ENCODE measurements at regions not wholly inside any gene's neighbourhood (a gene's known extent, or its start where the extent isn't known, plus 50 kb on each side); places are given as distances from the start of the nearest gene placed in this dataset.

- DNase-seq (ENCODE audit: low read depth in 2 of 2): no peak
Measured at GRCh38 chr11:127649071-127649470, 648.5 kb upstream of the KIRREL3 start.

DNA sequence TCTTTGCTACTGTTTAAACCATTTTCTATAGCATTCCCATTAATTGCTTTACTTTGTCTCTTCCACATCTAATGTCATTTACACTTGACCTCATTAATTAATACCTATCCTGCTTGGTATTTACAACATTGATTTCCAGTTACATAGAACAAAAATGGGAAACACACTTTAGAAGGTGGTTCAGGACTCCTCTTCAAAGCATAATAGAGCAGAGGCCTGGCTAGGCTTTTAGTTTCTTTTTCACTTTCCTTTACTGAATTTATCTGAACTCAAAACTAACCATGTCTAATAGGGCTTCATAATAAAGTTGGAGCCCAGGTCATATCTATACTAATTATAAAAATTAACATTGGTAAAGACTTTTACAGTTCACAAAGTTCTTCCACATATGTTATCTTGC is 648.0 kb upstream of the KIRREL3 start:
- no peak for DNase-seq (ENCODE audit: low read depth in 2 of 2)

DNA sequence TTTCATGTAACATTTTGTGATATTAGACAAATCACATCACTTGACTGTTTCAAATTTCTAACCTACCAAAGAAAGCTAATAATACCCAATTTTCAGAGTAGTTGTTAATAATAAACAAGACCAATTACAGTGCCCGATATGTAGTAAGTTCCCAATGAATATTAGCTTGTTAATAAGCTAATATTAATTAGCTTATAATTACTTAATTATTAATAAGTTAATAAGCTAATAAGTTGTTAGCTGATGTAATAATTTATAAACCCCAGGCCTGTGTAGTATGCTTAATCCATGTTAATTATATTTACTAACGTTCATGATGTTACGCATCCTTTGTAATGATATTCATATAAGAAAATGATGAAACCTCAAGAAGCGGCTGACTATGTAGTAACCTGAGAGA is 643.8 kb upstream of the KIRREL3 start:
- DNase-seq (ENCODE audit: low read depth in 2 of 2): no peak

DNA sequence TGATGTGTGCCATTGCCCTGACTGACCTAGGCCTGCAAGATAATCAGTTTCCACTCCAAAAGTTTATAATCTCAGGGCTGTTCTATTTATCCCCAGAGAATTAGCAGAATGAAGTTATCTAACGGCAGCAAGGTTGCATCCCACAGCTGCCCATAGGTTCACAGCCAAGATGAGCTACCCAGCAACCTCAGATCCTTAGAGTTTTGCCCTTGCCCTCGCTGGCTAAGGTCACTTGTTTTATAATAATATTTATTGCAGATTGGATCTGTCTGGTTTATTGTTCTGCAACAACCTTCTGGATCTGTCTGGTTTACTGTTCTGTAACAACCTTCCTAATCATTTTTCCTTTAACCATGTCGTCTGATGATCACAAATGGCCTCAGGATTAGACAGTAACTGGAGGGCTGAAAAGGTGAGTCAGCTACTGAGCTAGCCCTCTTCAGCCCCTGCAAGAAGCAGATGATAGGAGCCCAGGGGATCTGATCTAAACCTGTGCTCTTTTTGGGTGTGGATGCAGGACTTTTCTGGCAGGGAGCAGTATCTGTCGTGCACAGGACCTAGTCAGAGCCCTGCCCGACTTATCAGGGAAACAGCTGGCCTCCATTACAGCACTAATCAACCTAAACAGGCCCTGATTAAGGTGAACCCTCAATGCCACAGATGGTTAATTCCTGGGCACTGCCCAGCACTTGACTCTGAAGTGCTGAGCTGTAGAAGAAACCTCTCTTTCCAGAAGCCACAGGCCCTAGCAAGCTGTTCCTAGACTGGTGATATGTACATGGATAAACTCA is 642.9 kb upstream of the KIRREL3 start:
- DNase-seq (ENCODE audit: low read depth in 2 of 2): no peak

DNA sequence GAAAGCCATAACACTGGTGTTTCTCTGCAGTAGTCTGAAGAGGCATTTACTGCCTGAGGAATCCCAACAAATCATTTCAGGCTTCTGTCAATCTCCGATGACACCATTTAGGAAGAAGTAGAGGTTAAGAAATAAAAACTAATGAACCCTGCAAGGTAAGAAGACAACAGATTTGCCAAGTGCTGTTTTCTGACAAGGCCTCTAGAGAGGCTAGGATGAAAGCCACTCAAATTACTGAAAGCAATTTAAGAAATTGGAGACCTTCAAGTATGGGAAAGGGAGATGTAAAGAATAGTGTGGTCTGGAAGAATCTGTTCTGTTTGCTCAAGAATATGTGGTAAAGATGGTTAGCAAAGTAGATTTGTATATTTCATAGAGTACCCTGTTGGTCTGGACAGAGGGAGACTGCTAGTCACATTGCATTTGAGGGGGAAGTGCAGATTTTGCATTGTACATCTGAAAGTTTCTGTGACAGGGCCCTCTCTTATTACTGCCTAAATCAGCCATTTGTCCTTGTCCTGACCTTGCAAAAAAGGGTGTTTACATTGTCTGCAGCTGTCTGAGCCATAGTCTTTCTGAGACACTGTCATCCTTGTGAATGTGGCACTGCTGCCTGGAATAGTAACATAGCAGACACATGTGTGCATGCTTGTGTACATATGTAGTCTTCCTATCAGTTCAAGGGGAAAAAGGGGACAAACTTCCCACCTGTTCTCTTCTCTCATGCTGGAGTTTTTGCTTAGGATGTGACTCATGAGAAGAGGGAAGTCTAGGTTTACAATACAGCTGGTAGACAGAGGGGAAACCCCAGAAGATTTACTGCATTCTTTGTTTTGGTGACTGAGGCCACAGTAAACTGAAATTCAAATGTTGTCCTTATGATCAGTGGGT is 640.2 kb upstream of the KIRREL3 start:
- DNase-seq (ENCODE audit: low read depth in 2 of 2): no peak

GRCh38 chr11:127639916-127640315 is 639.3 kb upstream of the KIRREL3 start:
- DNase-seq (ENCODE audit: low read depth in 2 of 2): no peak

- no peak for DNase-seq (ENCODE audit: low read depth in 2 of 2)
Measured at GRCh38 chr11:127632976-127633680, 632.6 kb upstream of the KIRREL3 start.

- no peak for DNase-seq (ENCODE audit: low read depth in 2 of 2)
Measured at GRCh38 chr11:127632546-127632945, 632.0 kb upstream of the KIRREL3 start.

DNA sequence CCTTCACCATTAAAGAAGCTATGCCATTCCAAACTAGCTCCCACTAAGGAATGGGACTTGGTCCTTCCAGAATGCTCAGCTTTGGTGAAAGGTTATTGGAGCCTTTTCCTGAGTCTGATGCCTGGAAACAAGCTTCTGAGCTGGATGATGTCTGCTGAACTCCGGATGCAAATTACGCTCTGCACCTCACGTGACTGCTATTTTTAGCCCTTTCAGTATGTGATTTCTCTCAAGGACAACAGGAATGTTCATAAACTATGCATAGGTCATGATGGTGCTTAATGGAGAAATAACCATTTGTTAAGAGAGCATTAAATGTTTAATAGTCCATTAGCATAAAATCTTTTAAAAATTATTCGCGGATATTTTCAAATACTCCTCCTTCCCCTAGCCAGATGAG is 631.4 kb upstream of the KIRREL3 start:
- DNase-seq (ENCODE audit: low read depth in 2 of 2): no peak

DNA sequence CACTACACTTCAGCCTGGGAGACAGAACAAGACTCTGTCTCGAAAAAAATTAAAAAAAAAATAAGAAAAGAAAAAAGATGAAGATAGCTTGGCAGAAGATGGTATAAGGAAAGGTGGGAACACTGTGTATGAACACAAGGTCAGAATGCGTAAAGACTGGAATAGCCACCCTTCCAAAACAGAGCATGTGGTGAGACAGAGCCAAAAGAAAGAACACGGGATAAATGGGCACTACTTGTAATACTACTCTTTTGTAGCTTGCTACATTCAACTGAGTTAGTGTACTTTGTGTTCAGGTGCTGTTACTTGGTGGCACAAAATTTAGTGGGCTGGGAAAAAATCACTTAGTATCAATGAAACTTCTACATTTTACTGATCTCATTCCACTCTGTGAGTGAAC is 628.6 kb upstream of the KIRREL3 start:
- no peak for DNase-seq (ENCODE audit: low read depth in 2 of 2)

DNA sequence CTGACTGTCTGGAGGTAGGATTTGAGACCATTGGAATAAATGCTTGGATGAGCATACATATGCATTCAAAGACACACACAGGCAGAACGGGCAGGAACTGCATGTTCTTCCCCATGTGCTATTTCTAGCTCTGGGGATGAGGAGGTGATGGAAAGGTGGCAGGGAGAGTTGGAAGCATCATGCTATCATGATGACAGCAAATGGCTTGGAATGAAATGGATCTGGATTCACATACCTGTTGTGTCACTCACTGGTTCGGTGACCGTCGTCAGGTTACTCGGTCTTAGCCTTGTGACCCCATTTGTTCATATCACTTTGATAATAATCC is 627.9 kb upstream of the KIRREL3 start:
- DNase-seq (ENCODE audit: low read depth in 2 of 2): no peak

- DNase-seq (ENCODE audit: low read depth in 2 of 2): no peak
Measured at GRCh38 chr11:127627629-127628457, 627.3 kb upstream of the KIRREL3 start.

DNA sequence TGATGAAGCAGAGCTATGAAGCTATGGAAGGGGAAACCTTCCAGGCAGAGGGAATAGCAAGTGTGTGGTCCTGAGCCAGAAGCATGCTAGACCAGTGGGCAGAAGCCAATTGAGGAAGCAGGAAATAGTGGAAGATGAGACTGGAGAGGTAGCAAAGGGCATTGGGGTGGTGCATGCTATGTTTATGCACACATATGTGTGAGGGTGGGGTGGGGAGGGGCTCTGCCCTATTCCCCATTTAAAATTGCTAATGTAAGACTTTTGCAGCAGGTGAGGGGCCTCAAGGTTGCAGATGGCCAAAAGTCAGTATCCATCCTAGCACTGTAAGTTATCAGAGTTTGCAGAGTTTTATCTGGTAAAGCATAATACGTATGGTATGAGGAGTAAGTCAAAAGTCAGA is 626.6 kb upstream of the KIRREL3 start:
- DNase-seq (ENCODE audit: low read depth in 2 of 2): no peak

DNA sequence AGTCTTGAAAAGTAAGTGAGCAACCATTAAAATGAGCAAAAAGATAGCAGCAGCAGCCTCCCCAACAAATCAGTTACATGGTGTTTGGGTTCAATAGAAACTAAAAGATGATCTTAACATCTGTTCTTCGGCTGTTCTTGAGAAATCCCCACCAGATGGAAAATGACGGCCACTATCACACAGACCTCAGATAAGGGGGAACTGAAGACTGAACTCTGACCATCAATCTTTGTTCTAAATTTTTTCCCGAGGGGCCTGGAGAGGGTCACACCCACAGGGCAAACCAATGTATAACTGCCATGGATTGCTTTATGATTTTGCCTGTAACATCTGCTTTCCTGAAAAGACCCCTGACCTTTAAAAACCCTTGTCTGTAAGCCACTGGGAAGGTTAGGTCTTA is 624.8 kb upstream of the KIRREL3 start:
- no peak for DNase-seq (ENCODE audit: low read depth in 2 of 2)

GRCh38 chr11:127624306-127624856 is 623.8 kb upstream of the KIRREL3 start:
- no peak for DNase-seq (ENCODE audit: low read depth in 2 of 2)

DNA sequence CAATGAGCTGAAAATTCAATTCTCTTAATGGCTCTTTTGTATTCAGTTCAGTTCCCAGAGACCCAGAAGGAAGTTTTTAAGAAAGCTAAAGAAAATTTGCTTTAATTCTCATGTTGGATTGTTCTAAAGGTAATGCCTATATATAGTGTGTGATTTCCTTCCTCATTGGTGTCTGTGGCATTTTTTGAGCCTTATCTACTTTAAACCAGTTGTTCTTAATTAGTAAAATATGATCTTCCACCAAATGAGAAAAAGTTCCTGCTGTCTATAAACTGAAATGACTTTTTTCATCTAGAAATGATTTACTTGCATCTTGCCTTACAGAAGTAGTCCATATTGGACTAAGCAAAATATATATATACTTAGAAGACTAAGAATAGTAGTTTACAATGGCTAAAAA is 622.1 kb upstream of the KIRREL3 start:
- no peak for DNase-seq (ENCODE audit: low read depth in 2 of 2)

DNA sequence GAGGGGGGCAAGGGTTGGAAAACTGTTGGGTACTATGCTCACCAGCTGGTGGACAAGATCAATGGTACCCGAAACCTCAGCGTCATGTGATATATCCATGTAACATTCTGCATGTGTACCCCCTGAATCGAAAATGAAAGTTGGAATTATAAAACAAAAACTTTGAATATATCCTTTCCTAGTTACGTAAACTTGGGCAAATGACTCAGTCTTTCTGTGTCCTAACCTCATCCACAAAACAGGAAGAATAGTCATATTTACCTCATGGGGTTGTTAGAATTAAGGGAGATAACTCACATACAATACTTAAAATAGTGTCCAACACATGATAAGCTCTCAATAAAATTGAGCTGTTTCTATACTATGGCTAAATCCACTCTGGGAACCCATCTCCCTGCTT is 620.1 kb upstream of the KIRREL3 start:
- DNase-seq (ENCODE audit: low read depth in 2 of 2): no peak

- no peak for DNase-seq (ENCODE audit: low read depth in 2 of 2)
Measured at GRCh38 chr11:127619946-127620345, 619.4 kb upstream of the KIRREL3 start.

DNA sequence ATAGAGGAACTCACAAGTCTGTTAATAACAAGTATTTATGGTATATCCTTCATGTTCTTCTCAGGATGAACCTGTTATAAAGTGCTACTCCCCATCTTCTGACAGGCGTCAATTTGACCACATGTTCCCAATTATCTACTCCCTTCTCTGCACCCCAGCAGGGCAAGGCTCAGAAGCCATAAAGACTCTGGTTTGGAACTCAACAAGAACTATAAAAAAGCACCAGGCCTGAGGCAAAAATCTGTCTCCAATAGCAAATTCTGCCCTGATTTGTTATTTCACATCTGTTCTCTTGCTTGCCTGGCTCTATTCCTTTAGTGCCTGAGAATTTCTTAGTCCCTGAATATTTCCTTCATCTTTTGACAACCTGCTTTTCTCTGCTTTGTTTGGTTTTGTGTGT is 618.2 kb upstream of the KIRREL3 start:
- DNase-seq (ENCODE audit: low read depth in 2 of 2): no peak

GRCh38 chr11:127616158-127616557 is 615.6 kb upstream of the KIRREL3 start:
- no peak for DNase-seq (ENCODE audit: low read depth in 2 of 2)

DNA sequence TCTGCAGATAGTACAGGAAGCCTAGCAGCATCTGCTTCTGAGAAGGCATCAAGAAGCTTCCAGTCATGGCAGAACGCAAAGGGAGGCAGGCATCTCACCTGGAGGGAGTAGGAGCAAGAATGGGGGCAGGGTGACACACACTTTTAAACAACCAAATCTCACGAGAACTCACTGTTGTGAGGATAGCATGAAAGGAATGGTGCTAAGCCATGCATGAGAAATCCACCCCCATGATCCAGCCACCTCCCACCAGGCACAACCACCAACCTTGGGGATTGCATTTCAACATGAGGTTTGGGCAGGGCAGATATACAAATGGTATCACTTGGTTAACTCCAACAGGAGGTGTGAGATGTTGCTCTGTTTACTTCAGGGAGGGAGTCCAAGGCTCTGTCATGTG is 612.0 kb upstream of the KIRREL3 start:
- DNase-seq (ENCODE audit: low read depth in 2 of 2): no peak

Measured in stimulated activated CD4-positive, alpha-beta T cell treated with anti-CD3 and anti-CD28 coated beads, Interleukin-1b, Interleukin-23, amount 100 ng/mL, for 4 hours (primary cell).